CD14-positive monocyte (primary cell): ENCODE measurements at regions not wholly inside any gene's neighbourhood (a gene's known extent, or its start where the extent isn't known, plus 50 kb on each side); places are given as distances from the start of the nearest gene placed in this dataset.

Experiments
- DNase-seq, 3 donors: peaks; one replicate each; pipeline ENCODE4 v3.0.0-alpha.2; 2011 to 2022
- H2AFZ ChIP-seq: 2 replicates; pipeline ENCODE4 v1.6.0; 2012; ENCODE audit warnings: mild to moderate bottlenecking, low read depth, low read length, inconsistent platforms; ENCODE audit not compliant: insufficient read depth, poor library complexity, severe bottlenecking
- H3K27ac ChIP-seq, 2 donors: 1 replicate in 1 of 2; 2 replicates in 1 of 2; pipeline ENCODE4 v1.5.1; 2012 to 2013; ENCODE audit warnings: low read length in 2 of 2, control low read depth in 1 of 2, inconsistent platforms in 1 of 2, low read depth in 1 of 2, mild to moderate bottlenecking in 1 of 2
- H3K27me3 ChIP-seq, 2 donors: one replicate each; pipeline versions ENCODE4 v1.6.0 to v1.6.1; 2011 to 2013; ENCODE audit warnings: low read length in 2 of 2; ENCODE audit not compliant: control insufficient read depth in 2 of 2, insufficient read depth in 2 of 2
- H3K36me3 ChIP-seq, 2 donors: replicated peaks in 1 of 2; 1 replicate in 1 of 2; 2 replicates in 1 of 2; pipeline versions ENCODE4 v1.5.1 to v1.6.1; 2012 to 2013; ENCODE audit warnings: low read length in 2 of 2, control low read depth in 1 of 2, inconsistent platforms in 1 of 2, mild to moderate bottlenecking in 1 of 2; ENCODE audit not compliant: insufficient read depth in 2 of 2, control insufficient read depth in 1 of 2
- H3K4me1 ChIP-seq, 2 donors: 1 replicate in 1 of 2; 2 replicates in 1 of 2; pipeline versions ENCODE4 v1.5.1 to v1.6.1; 2012 to 2013; ENCODE audit warnings: low read length in 2 of 2, control low read depth in 1 of 2, inconsistent platforms in 1 of 2, mild to moderate bottlenecking in 1 of 2, moderate library complexity in 1 of 2; ENCODE audit not compliant: insufficient read depth in 2 of 2, control insufficient read depth in 1 of 2
- H3K4me2 ChIP-seq: replicated peaks from 2 replicates; pipeline ENCODE3; 2012; ENCODE audit warnings: low read length, moderate library complexity, mild to moderate bottlenecking; ENCODE audit not compliant: poor library complexity, severe bottlenecking; ENCODE audit errors: extremely low read depth
- H3K4me3 ChIP-seq, 3 experiments: fragments of 200-600 bp in 1 of 3; sonication (generic) in 1 of 3; replicated peaks in 1 of 3; 1 replicate in 2 of 3; 2 replicates in 1 of 3; pipeline ENCODE4 v1.5.1; 2011 to 2013; ENCODE audit warnings: low read length in 3 of 3, mild to moderate bottlenecking in 3 of 3, control low read depth in 2 of 3, low read depth in 2 of 3, inconsistent platforms in 1 of 3, moderate library complexity in 1 of 3
- H3K79me2 ChIP-seq: 2 replicates; pipeline ENCODE4 v1.6.0; 2012; ENCODE audit warnings: mild to moderate bottlenecking, control low read depth, inconsistent platforms, low read length, moderate library complexity; ENCODE audit not compliant: insufficient read depth
- H3K9ac ChIP-seq: 2 replicates; pipeline ENCODE4 v1.6.0; 2017; ENCODE audit warnings: low read length, mild to moderate bottlenecking; ENCODE audit not compliant: insufficient read depth, poor library complexity, severe bottlenecking
- H3K9me3 ChIP-seq, 2 donors: replicated peaks in 1 of 2; 1 replicate in 1 of 2; 2 replicates in 1 of 2; pipeline versions ENCODE4 v1.5.1 to v1.6.1; 2012 to 2013; ENCODE audit warnings: low read length in 2 of 2, control low read depth in 1 of 2; ENCODE audit not compliant: control insufficient read depth in 1 of 2, insufficient read depth in 1 of 2
- H4K20me1 ChIP-seq: 2 replicates; pipeline ENCODE4 v1.6.0; 2012; ENCODE audit warnings: mild to moderate bottlenecking, low read length, control low read depth, moderate library complexity; ENCODE audit not compliant: insufficient read depth
- H3K27ac Mint-ChIP-seq, 7 donors: one replicate each; pipeline ENCODE4 v1.8.0; 2020; ENCODE audit warnings: mild to moderate bottlenecking in 7 of 7, mixed read lengths in 7 of 7, moderate library complexity in 6 of 7, inconsistent platforms in 2 of 7
- H3K27me3 Mint-ChIP-seq, 3 donors: one replicate each; pipeline ENCODE4 v1.8.0; 2021 to 2022; ENCODE audit warnings: low read depth in 3 of 3, mild to moderate bottlenecking in 3 of 3, mixed read lengths in 3 of 3, moderate library complexity in 3 of 3, inconsistent platforms in 1 of 3
- H3K36me3 Mint-ChIP-seq, 2 donors: one replicate each; pipeline ENCODE4 v1.8.0; 2020; ENCODE audit warnings: mixed read lengths in 2 of 2, inconsistent platforms in 1 of 2, mild to moderate bottlenecking in 1 of 2
- H3K4me1 Mint-ChIP-seq: one replicate; pipeline ENCODE4 v1.8.0; 2020; ENCODE audit warnings: mild to moderate bottlenecking, mixed read lengths
- H3K4me3 Mint-ChIP-seq, 2 donors: one replicate each; pipeline ENCODE4 v1.8.0; 2020; ENCODE audit warnings: mild to moderate bottlenecking in 2 of 2, mixed read lengths in 2 of 2, moderate library complexity in 1 of 2
- H3K9me3 Mint-ChIP-seq, 7 donors: one replicate each; pipeline ENCODE4 v1.8.0; 2020 to 2022; ENCODE audit warnings: mixed read lengths in 7 of 7, mild to moderate bottlenecking in 6 of 7, moderate library complexity in 6 of 7, inconsistent platforms in 2 of 7
- CTCF ChIP-seq: fragments of 200-600 bp; IDR thresholded peaks from one replicate; pipeline ENCODE4 v1.8.0; 2022; ENCODE audit warnings: antibody characterized with exemption, mild to moderate bottlenecking
- WGBS: methylation state at CpG from one replicate; pipeline ENCODE4 v1.1.5; 2013; ENCODE audit warnings: missing lambda C conversion rate; ENCODE audit not compliant: insufficient coverage; 5-methylcytosine and 5-hydroxymethylcytosine counted together
- intact Hi-C, 2 donors: fragments of 100-400 bp; cut with micrococcal nuclease; formaldehyde crosslinking; loops; one replicate each; pipeline versions ENCODE4 v1.15.0 to v1.15.1; 2023

GRCh38 chr9:10930081-10930480 is 317.3 kb upstream of the PTPRD start:
- peaks cover 0 to 2% (median 0%) of the 10 kb centered on the region in 7 donors for H3K9me3 Mint-ChIP-seq
- H3K4me1 Mint-ChIP-seq: no peaks in the 10 kb centered on the region
- H3K9ac ChIP-seq: no peak overlapping the region
- H3K4me3 ChIP-seq: no peak overlapping the region
- no peak overlapping the region for H2AFZ ChIP-seq
- H3K4me3 Mint-ChIP-seq: no peak overlapping the region
- WGBS: no CpG with 5 or more reads among the region's 2 CpGs
- H3K27me3 Mint-ChIP-seq: no peaks in the 10 kb centered on the region
- H3K36me3 ChIP-seq: no peaks in the 10 kb centered on the region
- no peak overlapping the region for H3K4me2 ChIP-seq
- no peaks in the 10 kb centered on the region for H3K27me3 ChIP-seq
- DNase-seq: no peak
- H3K9me3 ChIP-seq: no peaks in the 10 kb centered on the region
- intact Hi-C loops: no loop called here
- no peaks in the 10 kb centered on the region for H3K36me3 Mint-ChIP-seq
- no peaks in the 10 kb centered on the region for H3K4me1 ChIP-seq
- no peaks in the 10 kb centered on the region for H3K79me2 ChIP-seq
- TF ChIP-seq CTCF: no peak
- H3K27ac Mint-ChIP-seq: no peak overlapping the region
- H3K27ac ChIP-seq: no peak overlapping the region
- no peaks in the 10 kb centered on the region for H4K20me1 ChIP-seq

- 91% methylated on average over 15 of the region's 26 CpGs for WGBS
- no peak overlapping the region for H3K27ac Mint-ChIP-seq
- Histone ChIP-seq H3K9me3 (peaks cover 0 to 9% of the 10 kb centered on the region in 2 donors), H3K27me3 (no peaks in the 10 kb centered on the region), H3K4me1 (no peaks in the 10 kb centered on the region), H3K27ac (no peak overlapping the region), H4K20me1 (no peaks in the 10 kb centered on the region), H3K4me3 (no peak overlapping the region), H3K4me2 (no peak overlapping the region), H3K9ac (no peak overlapping the region), H3K79me2 (no peaks in the 10 kb centered on the region), H2AFZ (no peak overlapping the region), H3K36me3 (no peaks in the 10 kb centered on the region)
- H3K4me3 Mint-ChIP-seq: no peak overlapping the region
- DNase-seq: no peak
- no peaks in the 10 kb centered on the region for H3K4me1 Mint-ChIP-seq
- H3K36me3 Mint-ChIP-seq: no peaks in the 10 kb centered on the region
- H3K9me3 Mint-ChIP-seq: peaks cover 0 to 10% (median 3%) of the 10 kb centered on the region in 7 donors
- TF ChIP-seq CTCF: no peak
- peaks cover 0 to 1% (median 0%) of the 10 kb centered on the region in 3 donors for H3K27me3 Mint-ChIP-seq
- intact Hi-C loops: no loop called here
Measured at GRCh38 chr9:10946676-10947410, 334.0 kb upstream of the PTPRD start.
